ENCODE measurements at regions not wholly inside any gene's neighbourhood (a gene's known extent, or its start where the extent isn't known, plus 50 kb on each side); places are given as distances from the start of the nearest gene placed in this dataset.

- TF ChIP-seq CTCF (conservative IDR thresholded peaks at IDR 0.05; ENCODE audit: low read depth in 2 of 2) (no peak), EZH2 (IDR thresholded peaks at IDR 0.05; ENCODE audit: low read depth, unreplicated experiment) (no peak), REST (IDR thresholded peaks at IDR 0.05; ENCODE audit: unreplicated experiment) (no peak), POLR2AphosphoS5 (IDR thresholded peaks at IDR 0.05; ENCODE audit: low read depth) (no peak), NANOG (IDR thresholded peaks at IDR 0.05; ENCODE audit: borderline replicate concordance) (no peak), CREB1 (CRISPR knock-in tag; IDR thresholded peaks at IDR 0.05; ENCODE audit: low read depth) (no peak), STAT1 (IDR thresholded peaks at IDR 0.05; ENCODE audit: unreplicated experiment) (no peak), ETS1 (IDR thresholded peaks at IDR 0.05) (no peak), EZH2phosphoT487 (IDR thresholded peaks at IDR 0.05; ENCODE audit: unreplicated experiment) (no peak), JUNB (IDR thresholded peaks at IDR 0.05; ENCODE audit: unreplicated experiment) (no peak), ZNF114 (CRISPR knock-in tag; IDR thresholded peaks at IDR 0.05) (no peak)
Observed at GRCh38 chr14:51540364-51540763, 111.3 kb upstream of the FRMD6 start.
